IMR-90 (cell line): ENCODE measurements at regions not wholly inside any gene's neighbourhood (a gene's known extent, or its start where the extent isn't known, plus 50 kb on each side); places are given as distances from the start of the nearest gene placed in this dataset.
A peak's percentile ranks its signal among the peaks of the same experiment; 100 is the strongest.

Source experiments
- ATAC-seq: fragments of 200-7000 bp; cut with Tn5 transposase; 2 replicates; pipeline ENCODE4 v1.9.1; 2020; ENCODE audit warnings: low read depth, mild to moderate bottlenecking, moderate library complexity
- BruUV-seq: library from RNA; stranded (reverse); fragments of 400-500 nt; replicated peaks from 2 replicates; lab custom pipeline; 2021; lab: Mats Ljungman, UMichigan
- CTCF ChIA-PET: fragments of 300-600 bp; formaldehyde crosslinking; extraction: SDS; loops from one replicate; lab custom pipeline; 2021; ENCODE audit warnings: antibody characterized with exemption; lab: Yijun Ruan, JAX
- POLR2A ChIA-PET: fragments of 300-600 bp; sonication (Branson Sonifier 250); formaldehyde crosslinking; loops from one replicate; lab custom pipeline; 2022; ENCODE audit warnings: antibody characterized with exemption; ENCODE audit not compliant: unreplicated experiment; lab: Charles Lee
- DNase-seq: peaks from one replicate; pipeline ENCODE4 v3.0.0; 2013
- H2AFZ ChIP-seq: replicated peaks from 2 replicates; pipeline ENCODE3; 2013; ENCODE audit warnings: low read length, mild to moderate bottlenecking; ENCODE audit not compliant: poor library complexity
- H2AK5ac ChIP-seq: 2 replicates; pipeline ENCODE4 v1.6.1; 2013; ENCODE audit warnings: low read depth, low read length, inconsistent platforms
- H2AK9ac ChIP-seq: replicated peaks from 2 replicates; pipeline ENCODE3; 2013; ENCODE audit warnings: mild to moderate bottlenecking, low read depth, low read length, moderate library complexity; ENCODE audit not compliant: poor library complexity
- H2BK120ac ChIP-seq: 2 replicates; pipeline ENCODE4 v1.6.1; 2013; ENCODE audit warnings: low read depth, low read length, inconsistent platforms
- H2BK15ac ChIP-seq: 3 replicates; pipeline ENCODE4 v1.6.1; 2013; ENCODE audit warnings: low read depth, low read length, inconsistent platforms
- H2BK20ac ChIP-seq: 2 replicates; pipeline ENCODE4 v1.6.1; 2013; ENCODE audit warnings: low read depth, mild to moderate bottlenecking, inconsistent platforms, low read length, moderate library complexity
- H2BK5ac ChIP-seq: 2 replicates; pipeline ENCODE4 v1.6.1; 2013; ENCODE audit warnings: mild to moderate bottlenecking, low read depth, low read length, inconsistent platforms; ENCODE audit not compliant: poor library complexity, severe bottlenecking
- H3K14ac ChIP-seq: replicated peaks from 2 replicates; pipeline ENCODE4 v1.6.1; 2013; ENCODE audit warnings: low read depth, low read length, inconsistent platforms
- H3K18ac ChIP-seq: 2 replicates; pipeline ENCODE4 v1.6.1; 2013; ENCODE audit warnings: low read depth, low read length, control low read depth
- H3K23ac ChIP-seq: 2 replicates; pipeline ENCODE4 v1.6.1; 2013; ENCODE audit warnings: low read depth, low read length, inconsistent platforms
- H3K27ac ChIP-seq: 2 replicates; pipeline ENCODE4 v1.5.1; 2013; ENCODE audit warnings: mild to moderate bottlenecking, control low read depth, low read length; ENCODE audit not compliant: insufficient read depth
- H3K27me3 ChIP-seq: 2 replicates; pipeline ENCODE4 v1.6.1; 2013; ENCODE audit warnings: low read length; ENCODE audit not compliant: control insufficient read depth, insufficient read depth
- H3K36me3 ChIP-seq: 2 replicates; pipeline ENCODE4 v1.6.1; 2013; ENCODE audit warnings: low read length, mixed read lengths; ENCODE audit not compliant: control insufficient read depth, insufficient read depth
- H3K4ac ChIP-seq: 2 replicates; pipeline ENCODE4 v1.6.1; 2013; ENCODE audit warnings: low read depth, low read length, inconsistent platforms
- H3K4me1 ChIP-seq: 2 replicates; pipeline ENCODE4 v1.6.1; 2013; ENCODE audit warnings: low read length, mixed read lengths; ENCODE audit not compliant: control insufficient read depth, insufficient read depth
- H3K4me2 ChIP-seq: 2 replicates; pipeline ENCODE4 v1.6.1; 2013; ENCODE audit warnings: low read depth, mild to moderate bottlenecking, control low read depth, low read length, moderate library complexity
- H3K4me3 ChIP-seq: 2 replicates; pipeline ENCODE4 v1.5.1; 2013; ENCODE audit warnings: low read depth, mild to moderate bottlenecking, control low read depth, low read length, moderate library complexity; ENCODE audit not compliant: insufficient read depth
- H3K56ac ChIP-seq: 2 replicates; pipeline ENCODE4 v1.6.1; 2013; ENCODE audit warnings: low read length, inconsistent platforms; ENCODE audit not compliant: insufficient read depth; ENCODE audit errors: extremely low read depth
- H3K79me1 ChIP-seq, 2 experiments: 2 replicates each; pipeline ENCODE4 v1.6.1; 2013; ENCODE audit warnings: low read length in 2 of 2, inconsistent platforms in 1 of 2, low read depth in 1 of 2
- H3K9ac ChIP-seq: 2 replicates; pipeline ENCODE4 v1.6.1; 2013; ENCODE audit warnings: low read depth, low read length, control low read depth
- H3K9me1 ChIP-seq: 2 replicates; pipeline ENCODE4 v1.6.1; 2013; ENCODE audit warnings: low read length, inconsistent platforms; ENCODE audit not compliant: insufficient read depth
- H3K9me3 ChIP-seq: 2 replicates; pipeline ENCODE4 v1.6.1; 2013; ENCODE audit warnings: low read length; ENCODE audit not compliant: control insufficient read depth, insufficient read depth
- H4K20me1 ChIP-seq: 2 replicates; pipeline ENCODE4 v1.6.1; 2013; ENCODE audit warnings: low read length, inconsistent platforms; ENCODE audit not compliant: insufficient read depth
- H4K5ac ChIP-seq: 2 replicates; pipeline ENCODE4 v1.6.1; 2013; ENCODE audit warnings: mild to moderate bottlenecking, low read depth, low read length, control low read depth
- H4K8ac ChIP-seq, 2 experiments: 2 replicates each; pipeline ENCODE4 v1.6.1; 2013; ENCODE audit warnings: low read depth in 2 of 2, low read length in 2 of 2, control low read depth in 1 of 2, inconsistent platforms in 1 of 2
- H4K91ac ChIP-seq: 2 replicates; pipeline ENCODE4 v1.6.1; 2013; ENCODE audit warnings: low read depth, low read length, inconsistent platforms; ENCODE audit not compliant: insufficient read depth
- CEBPB ChIP-seq: IDR thresholded peaks from 2 replicates; pipeline ENCODE4 v1.6.1; 2012; ENCODE audit warnings: low read depth, low read length, improper control_type of control experiment
- CHD1 ChIP-seq: IDR thresholded peaks from 2 replicates; pipeline ENCODE4 v1.6.1; 2012; ENCODE audit warnings: low read depth, low read length, improper control_type of control experiment
- MAFK ChIP-seq: IDR thresholded peaks from 2 replicates; pipeline ENCODE4 v1.6.1; 2012; ENCODE audit warnings: low read depth, low read length, improper control_type of control experiment
- NFE2L2 ChIP-seq: fragments of 150-350 bp; IDR thresholded peaks from 2 replicates; pipeline ENCODE4 v1.6.1; 2016; ENCODE audit warnings: low read depth, mild to moderate bottlenecking, low read length
- RFX5 ChIP-seq: IDR thresholded peaks from 2 replicates; pipeline ENCODE4 v1.8.0; 2012; ENCODE audit warnings: low read depth, mild to moderate bottlenecking, low read length, moderate library complexity
- USF2 ChIP-seq: fragments of 150-350 bp; IDR thresholded peaks from 2 replicates; pipeline ENCODE4 v1.6.1; 2017; ENCODE audit warnings: mild to moderate bottlenecking, antibody characterized with exemption, low read length, low read depth
- WGBS, 2 experiments: methylation state at CpG; one replicate each; pipeline versions ENCODE4 v1.1.5 to v1.1.7; 2013; ENCODE audit warnings: missing lambda C conversion rate in 2 of 2; ENCODE audit not compliant: insufficient read length in 1 of 2; ENCODE audit errors: extremely low coverage in 2 of 2; 5-methylcytosine and 5-hydroxymethylcytosine counted together
- dilution Hi-C: fragments of 300-500 bp; cut with HindIII; formaldehyde crosslinking; loops from one replicate; pipeline ENCODE4 v1.14.3; 2018; ENCODE audit warnings: low sequenced_read_pairs; ENCODE audit not compliant: unreplicated experiment
- in situ Hi-C: fragments of 300-500 bp; cut with MboI; formaldehyde crosslinking; loops from 3 replicates; pipeline ENCODE4 v1.14.3; 2019; ENCODE audit warnings: low sequenced_read_pairs, inconsistent platforms, mixed read lengths
- intact Hi-C: fragments of 100-400 bp; cut with micrococcal nuclease; formaldehyde crosslinking; loops from 2 replicates; pipeline ENCODE4 v1.10.0; 2022

- no peak for ATAC-seq
- H4K20me1 ChIP-seq: no peaks in the 10 kb centered on the region
- H3K9ac ChIP-seq: no peak overlapping the region
- in situ Hi-C loops (no loop called here), dilution Hi-C loops (no loop called here), intact Hi-C loops (no loop called here)
- TF ChIP-seq NFE2L2: no peak
- no peak for TF ChIP-seq CEBPB
- peak; percentile 60 for TF ChIP-seq MAFK
- TF ChIP-seq USF2: no peak
- no peak for TF ChIP-seq CHD1
- TF ChIP-seq RFX5: no peak
- H2AK5ac ChIP-seq: no peak overlapping the region
- no peaks in the 10 kb centered on the region for H3K4me1 ChIP-seq
- 0 out of 2 replicates have a peak, but pooled peaks cover 2% of the 10 kb centered on the region for H3K9me3 ChIP-seq
- H3K79me1 ChIP-seq: no peaks in the 10 kb centered on the region
- no peak overlapping the region for H2BK120ac ChIP-seq
- H3K36me3 ChIP-seq: no peaks in the 10 kb centered on the region
- no peak overlapping the region for H2BK20ac ChIP-seq
- no peak overlapping the region for H3K56ac ChIP-seq
- H4K8ac ChIP-seq: no peak overlapping the region
- H4K5ac ChIP-seq: no peak overlapping the region
- H2BK5ac ChIP-seq: no peak overlapping the region
- H2BK15ac ChIP-seq: no peak overlapping the region
- BruUV-seq: no TSS peak
- H3K9me1 ChIP-seq: no peaks in the 10 kb centered on the region
- H3K4ac ChIP-seq: no peak overlapping the region
- H2AK9ac ChIP-seq: no peak overlapping the region
- POLR2A ChIA-PET: no interaction called here
- CTCF ChIA-PET: no interaction called here
- H3K27me3 ChIP-seq: no peaks in the 10 kb centered on the region
- no peak overlapping the region for H3K18ac ChIP-seq
- no peak overlapping the region for H2AFZ ChIP-seq
- H4K91ac ChIP-seq: no peak overlapping the region
- H3K23ac ChIP-seq: no peak overlapping the region
- H3K14ac ChIP-seq: no peak overlapping the region
- no peak overlapping the region for H3K4me2 ChIP-seq
- WGBS, 2 experiments: no CpG with 5 or more reads among the region's 5 CpGs
- no peak overlapping the region for H3K27ac ChIP-seq
- H3K4me3 ChIP-seq: no peak overlapping the region
- DNase-seq: no peak
These were observed 577.8 kb downstream of the PKHD1 start for GRCh38 chr6:51509597-51509996.
